A172 (cell line): ENCODE measurements at regions not wholly inside any gene's neighbourhood (a gene's known extent, or its start where the extent isn't known, plus 50 kb on each side); places are given as distances from the start of the nearest gene placed in this dataset.

Source experiments
- DNase-seq: peaks from one replicate; pipeline ENCODE4 v3.0.0-alpha.2; 2015; ENCODE audit warnings: low spot score

DNA sequence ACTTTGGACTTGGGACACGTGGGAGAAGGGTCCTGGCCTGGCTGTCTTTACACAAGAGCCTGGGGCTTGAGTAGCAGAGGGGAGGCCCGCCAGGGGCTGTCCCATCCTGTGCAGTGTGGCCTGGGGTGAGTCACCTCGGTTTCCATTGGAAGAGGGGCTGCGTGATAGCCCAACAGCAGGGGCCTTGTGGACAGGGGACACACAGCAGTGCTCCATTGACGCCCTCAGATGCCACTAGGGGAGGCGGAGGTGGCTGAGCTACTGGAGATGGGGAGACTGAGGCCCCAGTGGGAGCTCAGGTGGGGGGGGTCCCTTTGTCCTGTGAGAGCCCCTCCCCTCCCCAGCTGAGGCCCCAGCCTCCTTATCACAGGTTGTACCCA lies 50.0 kb upstream of the RNU6ATAC start:
- no peak for DNase-seq

DNA sequence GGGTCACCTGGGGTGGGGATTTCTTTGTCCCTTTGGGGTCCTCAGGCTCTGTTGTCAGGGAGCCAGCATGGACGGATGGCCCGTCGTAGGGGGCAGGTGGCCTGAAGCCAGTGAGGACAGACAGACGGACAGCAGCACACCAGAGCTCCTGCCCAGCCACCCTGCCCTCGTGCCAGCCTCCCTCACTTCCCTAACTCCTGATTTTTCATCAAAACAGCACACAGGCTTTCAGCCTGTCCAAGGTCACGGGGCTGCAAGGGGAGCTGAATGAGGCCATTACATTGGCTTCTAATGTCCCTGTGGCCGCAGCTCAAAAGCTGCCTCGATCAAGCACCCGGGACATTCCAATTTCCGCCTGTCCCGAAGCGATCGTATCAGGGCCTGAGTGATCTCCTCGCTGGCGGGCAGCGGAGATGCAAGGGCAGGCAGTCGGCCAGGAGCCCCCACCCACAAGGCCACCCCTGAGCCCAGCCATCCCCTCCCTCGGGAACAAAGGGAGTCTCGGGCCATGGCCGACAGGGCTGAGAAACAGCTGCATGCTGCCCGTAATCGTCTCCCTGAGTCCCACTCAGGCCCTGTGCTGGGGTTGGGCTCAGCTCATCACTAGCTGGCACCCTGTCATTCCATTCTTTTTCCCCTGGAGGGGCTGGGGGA lies 50.5 kb upstream of the RNU6ATAC start:
- no peak for DNase-seq

DNA sequence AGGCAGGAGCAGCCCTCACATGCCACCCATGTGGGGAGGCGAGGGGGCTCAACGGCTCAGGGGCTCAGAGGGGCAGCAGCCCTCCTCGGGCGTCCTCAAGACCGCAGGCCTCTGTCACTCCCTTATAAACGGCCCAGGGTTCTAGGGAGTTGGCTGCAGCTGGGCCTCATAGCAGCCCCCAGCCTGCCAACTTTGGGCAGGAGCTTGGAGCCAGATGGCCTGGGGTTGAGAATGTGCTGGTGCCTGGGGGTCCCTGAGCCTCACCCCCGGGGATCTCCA lies 51.0 kb upstream of the RNU6ATAC start:
- no peak for DNase-seq

DNA sequence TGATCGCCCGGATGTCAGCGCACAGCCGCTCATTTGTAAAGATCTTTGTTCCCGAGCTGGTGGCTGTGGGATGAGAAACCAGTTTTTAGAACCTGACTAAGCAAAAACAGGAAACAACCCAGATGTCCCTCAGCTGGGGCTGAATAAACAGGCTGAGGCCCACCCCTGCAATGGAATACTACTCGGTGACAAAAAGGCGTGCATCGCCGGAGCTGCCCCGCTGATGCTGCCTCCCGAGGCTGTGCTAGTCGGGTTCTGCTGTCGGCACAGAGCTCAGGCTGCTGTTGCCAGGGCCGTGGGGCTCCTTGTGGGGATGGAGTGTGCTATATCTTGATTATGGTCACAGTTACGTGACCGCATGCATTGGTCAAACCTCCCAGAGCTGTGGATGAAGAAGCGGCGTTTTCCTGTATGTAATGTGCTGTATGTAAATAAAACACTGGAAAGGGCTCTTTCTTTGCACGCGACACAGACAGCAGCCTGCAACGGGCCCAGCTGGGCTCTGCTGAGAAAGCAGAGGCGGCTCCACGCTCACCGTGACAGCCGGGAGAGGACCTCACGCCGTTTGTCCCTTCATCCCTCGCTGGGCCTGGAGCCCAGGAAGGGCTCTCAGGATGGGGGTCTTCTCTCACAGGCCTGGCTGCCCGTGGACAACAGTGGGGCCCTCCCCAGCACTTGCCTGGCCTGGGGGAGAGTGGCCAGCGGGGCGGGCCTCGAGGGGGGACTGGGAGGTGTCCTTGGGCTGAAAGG lies 51.5 kb upstream of the RNU6ATAC start:
- DNase-seq, result no peak

- DNase-seq, result no peak
Observed at GRCh38 chr9:134216449-134216951, 52.1 kb upstream of the RNU6ATAC start.

GRCh38 chr9:134216961-134217360 lies 52.6 kb upstream of the RNU6ATAC start:
- DNase-seq, result no peak

DNA sequence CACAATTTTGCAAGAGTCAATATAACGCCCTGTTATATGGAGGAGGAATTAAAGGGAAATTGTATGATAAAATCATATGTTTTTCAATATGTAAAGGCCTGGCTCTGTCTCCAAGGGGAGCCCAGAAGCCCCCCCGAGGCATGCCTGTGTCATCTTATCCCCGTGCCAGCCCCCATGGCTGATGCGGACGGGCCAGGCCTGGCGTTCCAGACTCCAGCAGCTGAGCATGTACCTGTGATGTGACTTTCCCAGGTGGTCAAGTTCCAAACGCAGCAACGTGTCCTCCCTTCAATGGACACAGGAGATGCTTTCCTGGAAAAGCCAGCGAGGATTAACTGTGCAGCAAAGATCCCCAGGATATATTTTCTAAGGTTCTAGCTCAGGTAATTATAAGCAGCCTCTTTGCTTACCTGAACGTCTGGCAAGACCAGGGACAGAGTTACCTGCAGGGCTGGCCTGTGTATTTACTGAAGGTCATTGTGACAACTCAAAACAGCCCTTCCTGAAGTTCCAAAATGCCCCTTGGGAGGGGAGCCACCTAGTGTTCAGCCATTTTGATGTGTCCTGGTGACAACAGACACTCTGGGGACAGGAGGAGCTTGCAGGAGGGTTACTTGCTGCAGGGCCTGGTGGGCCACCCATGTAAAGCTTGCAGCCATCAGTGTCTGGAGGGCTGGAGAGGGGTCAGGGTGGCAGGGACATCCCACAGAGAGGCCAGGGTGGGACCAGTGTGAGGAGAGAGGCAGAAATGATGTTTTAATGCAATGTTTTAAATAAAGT lies 53.3 kb upstream of the RNU6ATAC start:
- no peak for DNase-seq

GRCh38 chr9:134218230-134218629 lies 53.9 kb upstream of the RNU6ATAC start:
- DNase-seq, result no peak

- DNase-seq, result no peak
Observed at GRCh38 chr9:134219646-134220060, 55.3 kb upstream of the RNU6ATAC start.

DNA sequence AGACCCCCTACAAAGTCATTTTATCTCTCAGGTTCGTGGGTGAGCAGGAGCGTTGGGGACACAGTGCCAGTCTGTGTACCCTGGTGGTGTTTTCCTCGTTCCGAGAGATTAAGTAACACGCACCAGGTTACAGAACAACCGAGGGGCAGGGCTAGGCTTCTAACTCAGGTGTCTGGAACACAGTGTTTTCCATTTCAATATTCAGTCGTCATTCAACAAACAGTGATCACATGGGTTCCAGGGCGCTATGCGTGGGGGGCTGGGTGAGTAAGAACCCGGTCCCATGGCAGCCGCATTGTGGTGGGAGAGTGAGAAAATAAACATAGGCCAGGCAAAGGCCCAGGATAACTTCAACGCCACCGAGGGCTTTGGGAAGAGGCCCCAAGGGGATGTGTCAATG lies 55.9 kb upstream of the RNU6ATAC start:
- no peak for DNase-seq

DNA sequence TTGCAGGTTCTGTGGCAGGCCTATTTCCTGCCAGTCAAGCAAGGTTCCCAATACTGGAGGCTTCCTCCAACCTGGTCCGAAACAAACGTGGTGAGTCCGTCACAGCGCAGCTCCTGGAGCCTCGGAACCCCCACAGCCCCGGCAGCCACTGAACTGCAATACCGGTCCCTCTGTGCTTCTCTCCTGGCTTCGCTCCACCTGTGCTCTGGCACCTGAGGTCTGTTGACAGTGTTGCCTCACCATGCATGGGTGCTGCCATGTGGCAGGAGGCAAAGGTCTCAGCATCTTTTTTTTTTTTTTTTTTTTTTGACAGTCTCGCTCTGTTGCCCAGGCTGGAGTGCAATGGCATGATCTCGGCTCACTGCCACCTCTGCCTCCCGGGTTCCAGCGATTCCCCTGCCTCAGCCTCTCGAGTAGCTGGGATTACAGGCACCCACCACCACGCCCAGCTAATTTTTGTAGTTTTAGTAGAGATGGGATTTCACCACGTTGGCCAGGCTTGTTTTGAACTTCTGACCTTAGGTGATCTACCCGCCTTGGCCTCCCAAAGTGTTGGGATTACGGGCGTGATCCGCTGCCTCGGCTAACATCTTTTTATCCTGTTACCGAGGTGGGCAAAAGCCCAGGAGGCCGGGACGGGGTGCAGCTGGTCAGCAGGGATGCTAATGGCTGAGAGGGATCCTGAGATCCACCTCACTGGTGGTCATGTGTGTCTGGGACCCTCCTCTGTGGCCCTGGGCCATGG lies 57.1 kb upstream of the RNU6ATAC start:
- no peak for DNase-seq

- no peak for DNase-seq
Observed at GRCh38 chr9:134222018-134222573, 57.7 kb upstream of the RNU6ATAC start.

DNA sequence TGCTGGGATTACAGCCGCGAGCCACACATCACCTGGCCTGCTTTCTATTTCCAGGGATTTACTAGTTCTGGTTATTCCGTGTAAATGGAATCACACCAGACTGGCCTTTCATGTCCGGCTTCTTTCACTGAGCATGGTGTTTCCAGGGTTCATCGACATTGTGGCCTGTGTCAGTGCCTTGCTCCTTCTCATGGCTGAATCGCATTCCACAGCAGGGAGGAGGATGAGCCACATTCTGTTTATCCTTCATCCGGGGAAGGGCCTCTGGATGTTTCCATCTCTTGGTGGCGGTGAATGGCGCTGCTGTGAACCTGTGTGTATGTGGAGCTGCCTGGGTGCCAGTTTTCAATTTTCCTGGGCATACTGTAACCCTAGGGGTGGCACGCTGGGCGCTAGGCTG lies 58.7 kb upstream of the RNU6ATAC start:
- DNase-seq, result no peak

GRCh38 chr9:134223591-134224122 lies 59.3 kb upstream of the RNU6ATAC start:
- DNase-seq, result no peak

GRCh38 chr9:134224127-134224526 lies 59.8 kb upstream of the RNU6ATAC start:
- DNase-seq, result no peak

DNA sequence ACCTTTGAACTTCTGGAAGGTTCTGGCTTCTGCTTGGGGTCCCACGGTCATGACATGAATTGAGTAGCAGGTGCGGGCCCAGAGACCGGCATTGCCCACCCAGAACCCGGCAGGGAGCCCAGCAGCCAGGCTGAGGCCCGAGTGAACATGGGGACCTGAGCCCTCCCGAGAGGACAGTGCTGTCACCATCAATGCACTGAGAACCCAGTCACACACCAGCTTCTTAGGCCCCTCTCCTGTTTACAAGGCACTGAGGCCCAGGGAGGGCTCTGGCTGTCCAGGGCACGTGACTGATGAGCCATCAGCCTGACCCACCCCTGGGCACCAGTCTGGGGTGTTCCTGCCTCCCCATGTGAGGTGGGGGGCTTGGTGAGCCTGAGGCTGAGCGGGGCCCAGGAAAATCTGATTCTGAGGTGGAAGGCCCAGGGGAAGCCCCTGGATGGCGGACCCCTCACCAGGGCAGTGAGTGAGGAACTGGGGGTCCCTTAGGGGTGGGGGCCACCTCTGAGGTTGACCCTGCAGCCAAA lies 60.3 kb upstream of the RNU6ATAC start:
- DNase-seq, result no peak

DNA sequence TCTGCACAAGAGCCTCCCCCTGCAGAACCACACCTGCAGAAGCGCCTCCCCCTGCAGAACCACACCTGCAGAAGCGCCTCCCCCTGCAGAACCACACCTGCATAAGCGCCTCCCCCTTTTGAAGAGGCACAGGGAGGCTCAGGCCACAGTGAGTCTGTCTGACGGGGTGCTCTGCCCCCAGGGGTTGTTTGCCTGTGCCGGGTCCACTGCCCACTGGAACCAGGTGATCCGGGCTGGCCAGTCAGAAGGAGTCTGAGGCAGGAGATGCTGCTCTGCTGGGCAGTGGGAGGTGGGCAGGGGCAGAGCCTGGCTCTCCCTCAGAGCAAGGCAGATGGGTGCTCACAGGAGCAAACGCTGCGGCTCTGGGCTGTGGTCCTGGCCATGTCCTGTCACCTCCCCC lies 60.8 kb upstream of the RNU6ATAC start:
- no peak for DNase-seq

DNA sequence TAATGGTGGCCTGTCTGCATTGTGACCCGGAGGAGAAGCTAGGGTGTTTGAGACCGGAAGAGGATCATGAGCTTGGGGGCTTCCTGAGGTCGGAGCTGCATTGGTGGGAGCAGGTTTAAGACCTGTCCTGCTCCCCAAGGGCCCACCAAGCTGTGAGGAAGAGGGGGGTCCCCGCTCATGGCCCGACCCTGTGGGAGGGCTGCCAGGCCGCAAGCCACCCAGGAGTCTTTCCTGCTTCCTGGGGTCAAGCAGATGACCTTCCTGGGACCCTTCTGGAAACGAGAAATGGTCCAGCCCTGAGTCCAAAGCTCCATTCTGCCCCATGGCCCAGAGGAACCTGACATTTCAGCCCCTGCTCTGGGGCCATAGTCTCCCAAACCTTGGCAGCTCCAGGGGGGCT lies 61.5 kb upstream of the RNU6ATAC start:
- DNase-seq, result no peak

- no peak for DNase-seq
Observed at GRCh38 chr9:134226221-134226930, 62.0 kb upstream of the RNU6ATAC start.
